Activated T-cell treated with anti-CD3 and anti-CD28 coated beads for 48 hours (primary cell): ENCODE measurements at regions not wholly inside any gene's neighbourhood (a gene's known extent, or its start where the extent isn't known, plus 50 kb on each side); places are given as distances from the start of the nearest gene placed in this dataset.

Experiments
- DNase-seq: peaks from one replicate; pipeline ENCODE4 v3.0.0-alpha.2; 2020; ENCODE audit warnings: low read depth

- no peak for DNase-seq
Measured at GRCh38 chr2:198408171-198408570, 603.8 kb downstream of the PLCL1 start.

GRCh38 chr2:198405311-198405710, 600.9 kb downstream of the PLCL1 start:
- DNase-seq = no peak

GRCh38 chr2:198401644-198402043, 597.3 kb downstream of the PLCL1 start:
- no peak for DNase-seq

GRCh38 chr2:198400999-198401398, 596.6 kb downstream of the PLCL1 start:
- no peak for DNase-seq

GRCh38 chr2:198394208-198394607, 589.8 kb downstream of the PLCL1 start:
- no peak for DNase-seq

GRCh38 chr2:198390670-198391069, 586.3 kb downstream of the PLCL1 start:
- no peak for DNase-seq

GRCh38 chr2:198387677-198388076, 583.3 kb downstream of the PLCL1 start:
- DNase-seq = no peak

GRCh38 chr2:198385856-198386255, 581.5 kb downstream of the PLCL1 start:
- no peak for DNase-seq

GRCh38 chr2:198385326-198385725, 580.9 kb downstream of the PLCL1 start:
- no peak for DNase-seq

GRCh38 chr2:198383392-198383791, 579.0 kb downstream of the PLCL1 start:
- no peak for DNase-seq

- DNase-seq = no peak
Measured at GRCh38 chr2:198382811-198383210, 578.4 kb downstream of the PLCL1 start.

GRCh38 chr2:198376677-198377076, 572.3 kb downstream of the PLCL1 start:
- no peak for DNase-seq

GRCh38 chr2:198375083-198375410, 570.7 kb downstream of the PLCL1 start:
- no peak for DNase-seq

- DNase-seq = peak; percentile 10
Measured at GRCh38 chr2:198374375-198375082, 570.1 kb downstream of the PLCL1 start.

GRCh38 chr2:198371921-198372543, 567.6 kb downstream of the PLCL1 start:
- no peak for DNase-seq

GRCh38 chr2:198371329-198371728, 566.9 kb downstream of the PLCL1 start:
- DNase-seq = no peak

- no peak for DNase-seq
Measured at GRCh38 chr2:198368089-198368488, 563.7 kb downstream of the PLCL1 start.

GRCh38 chr2:198362740-198363139, 558.3 kb downstream of the PLCL1 start:
- DNase-seq = no peak

GRCh38 chr2:198359308-198359707, 554.9 kb downstream of the PLCL1 start:
- no peak for DNase-seq

GRCh38 chr2:198356157-198356556, 551.8 kb downstream of the PLCL1 start:
- DNase-seq = no peak

- DNase-seq = no peak
Measured at GRCh38 chr2:198351647-198352046, 547.3 kb downstream of the PLCL1 start.

- DNase-seq = no peak
Measured at GRCh38 chr2:198347946-198348345, 543.6 kb downstream of the PLCL1 start.

GRCh38 chr2:198347349-198347748, 543.0 kb downstream of the PLCL1 start:
- DNase-seq = no peak

GRCh38 chr2:198343471-198343870, 539.1 kb downstream of the PLCL1 start:
- DNase-seq = no peak
